Lower lobe of right lung (tissue), 2 donors: ENCODE measurements at regions not wholly inside any gene's neighbourhood (a gene's known extent, or its start where the extent isn't known, plus 50 kb on each side); places are given as distances from the start of the nearest gene placed in this dataset.

ENCODE experiments used
- ATAC-seq, 2 donors: fragments of 200-7000 bp; cut with Tn5 transposase; one replicate each; pipeline ENCODE4 v1.9.1; 2020 to 2022; ENCODE audit warnings: mild to moderate bottlenecking in 2 of 2, moderate library complexity in 2 of 2
- DNase-seq: peaks from one replicate; pipeline ENCODE4 v3.0.0-alpha.2; 2020
- H3K27ac ChIP-seq: fragments of 200-600 bp; one replicate; pipeline ENCODE4 v1.8.0; 2022
- H3K27me3 ChIP-seq: fragments of 200-600 bp; one replicate; pipeline ENCODE4 v1.8.0; 2022; ENCODE audit warnings: low read depth
- H3K36me3 ChIP-seq: fragments of 200-600 bp; one replicate; pipeline ENCODE4 v1.8.0; 2022; ENCODE audit warnings: mild to moderate bottlenecking
- H3K4me1 ChIP-seq: fragments of 200-600 bp; one replicate; pipeline ENCODE4 v1.8.0; 2022
- H3K4me3 ChIP-seq: fragments of 200-600 bp; one replicate; pipeline ENCODE4 v1.8.0; 2022; ENCODE audit warnings: mild to moderate bottlenecking
- H3K9me3 ChIP-seq: fragments of 200-600 bp; one replicate; pipeline ENCODE4 v1.8.0; 2022
- CTCF ChIP-seq: fragments of 200-600 bp; IDR thresholded peaks from one replicate; pipeline ENCODE4 v1.8.0; 2022; ENCODE audit warnings: antibody characterized with exemption, mild to moderate bottlenecking
- intact Hi-C: fragments of 100-400 bp; cut with DNase I; formaldehyde crosslinking; loops from one replicate; pipeline ENCODE4 v1.11.0; 2022
- donor health status: DM: no; HTN: yes; CAD: no; lungs with severe emphysema.

GRCh38 chr12:131494216-131494615, 216.7 kb upstream of the SFSWAP start:
- intact Hi-C loops, result no loop called here
- DNase-seq, result no peak

GRCh38 chr12:131494741-131495524, 216.0 kb upstream of the SFSWAP start:
- no peaks in the 10 kb centered on the region for H3K36me3 ChIP-seq
- no peaks in the 10 kb centered on the region for H3K4me1 ChIP-seq
- H3K27me3 ChIP-seq, result no peaks in the 10 kb centered on the region
- no peak for TF ChIP-seq CTCF
- no peak for ATAC-seq
- H3K9me3 ChIP-seq, result no peaks in the 10 kb centered on the region
- no peak for DNase-seq
- H3K4me3 ChIP-seq, result no peak overlapping the region
- intact Hi-C loops, result no loop called here
- H3K27ac ChIP-seq, result no peak overlapping the region

More at GRCh38 chr12:131494216-131494615, 216.7 kb upstream of the SFSWAP start:
- ATAC-seq, result no peak
- H3K4me3 ChIP-seq, result no peak overlapping the region
- H3K27ac ChIP-seq, result no peak overlapping the region
- no peaks in the 10 kb centered on the region for H3K27me3 ChIP-seq
- no peaks in the 10 kb centered on the region for H3K36me3 ChIP-seq
- H3K9me3 ChIP-seq, result no peaks in the 10 kb centered on the region
- no peaks in the 10 kb centered on the region for H3K4me1 ChIP-seq
- TF ChIP-seq CTCF, result no peak

GRCh38 chr12:131497966-131498365, 212.9 kb upstream of the SFSWAP start:
- H3K27me3 ChIP-seq, result no peaks in the 10 kb centered on the region
- no peak overlapping the region for H3K27ac ChIP-seq
- intact Hi-C loops, result no loop called here
- no peaks in the 10 kb centered on the region for H3K9me3 ChIP-seq
- ATAC-seq (no peak), DNase-seq (no peak)
- H3K4me1 ChIP-seq, result no peaks in the 10 kb centered on the region
- no peaks in the 10 kb centered on the region for H3K36me3 ChIP-seq
- H3K4me3 ChIP-seq, result no peak overlapping the region
- no peak for TF ChIP-seq CTCF

GRCh38 chr12:131499160-131499863, 211.6 kb upstream of the SFSWAP start:
- intact Hi-C loops, result no loop called here
- Histone ChIP-seq H3K4me1 (no peaks in the 10 kb centered on the region), H3K27me3 (no peaks in the 10 kb centered on the region), H3K4me3 (no peak overlapping the region), H3K27ac (no peak overlapping the region), H3K9me3 (no peaks in the 10 kb centered on the region), H3K36me3 (no peaks in the 10 kb centered on the region)
- DNase-seq (no peak), ATAC-seq (peak; percentile 56 to 65)
- no peak for TF ChIP-seq CTCF

- no peak for ATAC-seq
- TF ChIP-seq CTCF, result no peak
- DNase-seq, result no peak
Measured at GRCh38 chr12:131499864-131500190, 211.1 kb upstream of the SFSWAP start.

More at GRCh38 chr12:131499864-131500190, 211.1 kb upstream of the SFSWAP start:
- intact Hi-C loops, result no loop called here
- Histone ChIP-seq H3K27ac (no peak overlapping the region), H3K4me1 (no peaks in the 10 kb centered on the region), H3K36me3 (no peaks in the 10 kb centered on the region), H3K4me3 (no peak overlapping the region), H3K9me3 (no peaks in the 10 kb centered on the region), H3K27me3 (no peaks in the 10 kb centered on the region)
